IgD-negative memory B cell (primary cell): ENCODE measurements at regions not wholly inside any gene's neighbourhood (a gene's known extent, or its start where the extent isn't known, plus 50 kb on each side); places are given as distances from the start of the nearest gene placed in this dataset.

Experiments
- H3K27ac Mint-ChIP-seq, 3 donors: one replicate each; pipeline ENCODE4 v1.8.0; 2020 to 2022; ENCODE audit warnings: mild to moderate bottlenecking in 3 of 3, mixed read lengths in 3 of 3, moderate library complexity in 1 of 3
- H3K27me3 Mint-ChIP-seq: one replicate; pipeline ENCODE4 v1.8.0; 2021; ENCODE audit warnings: mixed read lengths
- H3K36me3 Mint-ChIP-seq: one replicate; pipeline ENCODE4 v1.8.0; 2020; ENCODE audit warnings: mild to moderate bottlenecking, mixed read lengths
- H3K4me1 Mint-ChIP-seq, 3 donors: one replicate each; pipeline ENCODE4 v1.8.0; 2020 to 2022; ENCODE audit warnings: mixed read lengths in 3 of 3, mild to moderate bottlenecking in 1 of 3
- H3K4me3 Mint-ChIP-seq, 4 donors: one replicate each; pipeline ENCODE4 v1.8.0; 2020 to 2022; ENCODE audit warnings: mild to moderate bottlenecking in 4 of 4, mixed read lengths in 4 of 4, moderate library complexity in 3 of 4
- H3K9me3 Mint-ChIP-seq, 3 donors: one replicate each; pipeline ENCODE4 v1.8.0; 2020 to 2021; ENCODE audit warnings: mixed read lengths in 3 of 3, mild to moderate bottlenecking in 1 of 3

DNA sequence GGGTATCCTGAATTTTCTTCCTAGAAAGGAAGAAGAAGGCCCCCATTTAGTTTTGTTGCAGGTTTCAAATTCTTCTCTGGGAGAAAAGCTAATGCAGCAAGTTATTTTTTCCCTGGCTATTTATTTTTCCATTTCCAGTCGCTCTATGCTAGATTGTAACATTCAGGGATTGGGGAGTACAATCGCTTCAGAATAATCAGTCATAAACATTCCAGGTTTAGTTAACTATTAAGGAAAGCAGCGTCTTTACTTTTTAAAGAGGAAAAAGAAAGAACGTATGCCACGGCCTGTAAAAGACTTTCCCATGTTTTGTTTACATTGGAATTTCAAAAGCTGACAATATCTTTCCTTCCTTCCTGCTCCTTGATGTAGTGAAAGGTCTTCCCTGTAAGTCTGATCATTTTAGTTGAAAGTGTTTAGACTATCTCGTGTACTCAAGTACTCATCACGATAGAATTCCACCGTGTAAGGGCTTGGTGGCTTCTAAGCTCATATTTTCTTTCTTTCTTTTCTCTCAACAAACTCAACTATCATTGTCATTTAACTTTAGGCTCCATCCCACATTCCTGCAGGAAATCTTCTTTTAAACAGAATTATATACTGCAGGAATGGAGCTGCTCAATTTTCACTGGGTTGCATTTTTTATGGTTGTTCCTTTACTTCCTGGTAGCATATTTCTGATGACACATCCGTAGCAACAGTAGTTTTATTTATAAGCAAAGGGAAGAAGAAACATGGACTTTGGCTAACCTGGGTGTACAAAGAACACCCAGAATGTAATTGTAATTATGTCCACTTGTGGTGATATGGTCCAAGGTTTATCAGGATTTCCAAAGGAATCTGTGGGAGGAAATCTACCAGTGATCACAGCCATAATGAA, 213.1 kb upstream of the FAT1 start:
- Mint-ChIP-seq H3K36me3 (no peaks in the 10 kb centered on the region), H3K27ac (no peak overlapping the region), H3K4me3 (no peak overlapping the region), H3K9me3 (peaks cover 0 to 3% (median 3%) of the 10 kb centered on the region in 3 donors), H3K4me1 (no peaks in the 10 kb centered on the region), H3K27me3 (no peaks in the 10 kb centered on the region)

DNA sequence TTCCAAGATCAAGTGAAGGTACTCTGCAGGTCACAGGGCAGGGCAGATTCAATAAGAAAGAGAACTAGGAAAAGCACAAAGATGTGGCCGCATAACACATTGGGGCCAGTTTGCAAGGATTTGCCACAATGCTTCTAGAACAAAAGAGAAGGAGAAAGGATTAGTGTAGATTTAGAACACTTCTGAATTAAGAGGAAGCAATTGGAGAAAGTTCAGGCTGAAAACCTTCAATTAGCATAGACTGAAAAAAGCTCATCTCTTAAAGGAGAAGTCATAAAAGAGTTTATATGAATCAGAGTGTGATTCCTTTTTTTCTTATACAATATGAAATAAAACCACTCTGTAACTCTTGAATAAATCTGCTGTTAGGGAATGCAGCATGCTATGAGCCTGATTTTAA, 215.6 kb upstream of the FAT1 start:
- Mint-ChIP-seq H3K4me1 (no peaks in the 10 kb centered on the region), H3K9me3 (peaks cover 0 to 4% (median 0%) of the 10 kb centered on the region in 3 donors), H3K27ac (no peak overlapping the region), H3K36me3 (no peaks in the 10 kb centered on the region), H3K27me3 (no peaks in the 10 kb centered on the region), H3K4me3 (no peak overlapping the region)

DNA sequence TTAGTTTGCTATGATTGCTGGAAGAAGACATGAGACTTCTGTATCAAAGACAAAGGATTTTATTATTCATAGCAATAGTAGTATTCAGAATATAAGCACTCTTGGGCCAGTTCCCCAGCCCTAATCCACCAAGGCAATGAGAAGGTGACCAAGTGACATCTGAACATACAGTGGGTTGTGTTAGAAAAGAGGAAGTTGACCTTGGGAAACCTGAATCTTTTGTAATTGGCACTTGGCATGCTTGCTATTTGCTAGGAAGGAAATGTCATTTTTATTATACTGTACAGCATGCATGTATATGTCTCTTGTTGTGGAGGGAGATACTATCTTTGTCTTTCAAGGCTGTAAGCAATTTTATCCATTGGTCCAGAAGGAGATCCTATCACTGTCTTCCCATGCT, 216.1 kb upstream of the FAT1 start:
- Mint-ChIP-seq H3K9me3 (peaks cover 0 to 4% (median 0%) of the 10 kb centered on the region in 3 donors), H3K4me1 (no peaks in the 10 kb centered on the region), H3K27ac (no peak overlapping the region), H3K4me3 (no peak overlapping the region), H3K36me3 (no peaks in the 10 kb centered on the region), H3K27me3 (no peaks in the 10 kb centered on the region)

- Mint-ChIP-seq H3K27ac (no peak overlapping the region), H3K36me3 (no peaks in the 10 kb centered on the region), H3K4me3 (no peak overlapping the region), H3K27me3 (no peaks in the 10 kb centered on the region), H3K4me1 (no peaks in the 10 kb centered on the region), H3K9me3 (peaks cover 0 to 4% (median 0%) of the 10 kb centered on the region in 3 donors)
These were observed 216.8 kb upstream of the FAT1 start for GRCh38 chr4:186940476-186940875.

- Mint-ChIP-seq H3K9me3 (peaks cover 0 to 4% (median 3%) of the 10 kb centered on the region in 3 donors), H3K27me3 (no peaks in the 10 kb centered on the region), H3K36me3 (no peaks in the 10 kb centered on the region), H3K27ac (no peak overlapping the region), H3K4me3 (no peak overlapping the region), H3K4me1 (no peaks in the 10 kb centered on the region)
These were observed 219.2 kb upstream of the FAT1 start for GRCh38 chr4:186942758-186943377.

DNA sequence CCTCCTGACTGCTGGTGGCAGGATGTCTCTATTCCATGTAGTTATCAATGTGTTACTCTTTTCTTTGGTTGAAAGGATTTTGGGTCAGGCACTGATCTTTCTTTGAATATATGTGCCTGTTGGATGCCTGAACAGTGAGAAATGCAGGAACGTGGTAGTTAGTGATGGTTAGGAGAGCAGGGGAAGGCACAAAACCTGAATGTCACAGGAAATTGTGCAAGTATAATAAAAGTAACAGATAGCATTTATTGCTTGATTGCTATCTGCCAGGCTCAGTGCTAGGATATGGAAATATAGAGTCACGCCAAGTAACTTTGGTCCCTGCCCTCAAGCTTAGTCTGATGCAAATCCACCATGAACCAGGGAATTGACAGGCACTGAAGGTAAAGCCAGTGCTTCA, 219.8 kb upstream of the FAT1 start:
- peaks cover 0 to 4% (median 3%) of the 10 kb centered on the region in 3 donors for H3K9me3 Mint-ChIP-seq
- no peak overlapping the region for H3K27ac Mint-ChIP-seq
- no peaks in the 10 kb centered on the region for H3K27me3 Mint-ChIP-seq
- no peaks in the 10 kb centered on the region for H3K36me3 Mint-ChIP-seq
- no peak overlapping the region for H3K4me3 Mint-ChIP-seq
- H3K4me1 Mint-ChIP-seq: no peaks in the 10 kb centered on the region

GRCh38 chr4:186946136-186946535, 222.5 kb upstream of the FAT1 start:
- peaks cover 0 to 4% (median 3%) of the 10 kb centered on the region in 3 donors for H3K9me3 Mint-ChIP-seq
- H3K4me1 Mint-ChIP-seq: no peaks in the 10 kb centered on the region
- H3K27ac Mint-ChIP-seq: no peak overlapping the region

DNA sequence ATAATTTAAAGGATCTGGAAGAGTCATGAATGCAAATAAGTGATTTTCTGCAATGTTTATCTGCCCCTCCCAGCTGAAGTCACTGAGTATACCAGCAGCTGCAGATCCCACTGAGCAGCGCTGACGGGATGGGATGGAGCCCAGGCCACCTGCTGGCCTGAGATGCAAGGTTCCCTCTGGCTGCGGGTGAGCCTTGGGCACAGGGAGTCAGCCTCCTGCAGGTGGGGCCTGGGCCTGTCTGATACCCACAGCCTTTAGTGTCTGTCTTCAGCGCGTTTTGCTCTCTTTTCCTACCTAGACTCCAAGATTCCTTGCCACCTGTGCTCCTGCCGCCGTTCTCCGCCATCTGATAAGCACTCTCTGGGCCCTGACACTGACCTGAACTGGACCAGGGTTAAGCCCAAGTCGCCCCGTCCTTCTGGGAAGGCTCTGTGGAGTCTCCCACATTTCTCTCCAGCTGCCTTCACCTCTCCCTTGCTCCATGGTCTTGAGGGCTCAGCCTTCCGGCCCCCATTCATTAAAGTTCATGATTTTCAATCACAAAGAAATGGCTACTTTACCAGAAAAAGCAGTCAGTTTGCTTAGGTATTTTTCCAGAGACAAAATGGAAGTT, 223.1 kb upstream of the FAT1 start:
- Mint-ChIP-seq H3K9me3 (peaks cover 0 to 4% (median 3%) of the 10 kb centered on the region in 3 donors), H3K36me3 (no peaks in the 10 kb centered on the region), H3K4me1 (no peaks in the 10 kb centered on the region), H3K27ac (no peak overlapping the region), H3K4me3 (no peak overlapping the region), H3K27me3 (no peaks in the 10 kb centered on the region)

More at GRCh38 chr4:186946136-186946535, 222.5 kb upstream of the FAT1 start:
- no peaks in the 10 kb centered on the region for H3K36me3 Mint-ChIP-seq
- no peaks in the 10 kb centered on the region for H3K27me3 Mint-ChIP-seq
- H3K4me3 Mint-ChIP-seq: no peak overlapping the region

DNA sequence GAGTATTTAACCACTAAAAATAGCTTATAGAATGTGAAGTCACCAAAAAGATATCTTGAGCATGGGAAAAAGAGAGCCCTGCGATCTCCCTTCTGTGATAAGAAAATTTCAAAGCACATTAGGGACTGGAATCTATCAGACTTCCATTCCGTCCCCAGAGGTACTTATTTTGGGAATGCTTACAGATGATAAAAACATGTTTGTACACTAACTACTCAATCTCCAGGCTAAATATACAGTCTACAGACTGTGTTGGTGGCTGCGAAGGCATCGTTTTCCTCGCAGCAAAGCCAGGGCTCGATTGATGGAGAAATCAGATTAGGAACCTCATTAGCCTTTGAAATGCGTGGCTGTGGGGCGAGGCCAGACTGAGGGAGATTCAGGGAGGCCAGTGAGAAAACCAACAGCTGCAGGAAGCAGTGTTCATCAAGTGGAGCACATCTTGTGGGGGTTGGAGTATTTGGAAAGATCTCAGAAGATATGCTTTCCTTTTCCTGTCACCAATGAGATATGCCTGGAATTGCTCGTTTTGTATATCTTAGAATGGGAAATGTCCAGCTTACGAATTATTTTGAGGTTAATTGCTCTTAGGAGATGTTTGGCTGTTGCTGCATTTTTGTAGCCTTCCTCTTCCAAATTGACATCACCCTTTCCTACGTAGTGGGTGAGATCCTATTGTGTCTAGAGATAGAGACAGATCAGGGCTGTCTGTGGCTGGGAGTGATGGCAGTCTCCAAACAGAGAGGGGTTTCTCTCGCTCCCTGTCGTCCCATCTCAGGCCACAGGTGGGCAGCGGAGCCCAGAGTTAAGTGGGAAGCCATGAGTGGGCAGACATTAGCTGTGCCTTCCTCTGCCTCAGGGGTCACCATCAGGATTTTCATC, 224.9 kb upstream of the FAT1 start:
- Mint-ChIP-seq H3K4me3 (no peak overlapping the region), H3K4me1 (no peaks in the 10 kb centered on the region), H3K27ac (no peak overlapping the region), H3K27me3 (no peaks in the 10 kb centered on the region), H3K9me3 (peaks cover 0 to 4% (median 3%) of the 10 kb centered on the region in 3 donors), H3K36me3 (no peaks in the 10 kb centered on the region)

DNA sequence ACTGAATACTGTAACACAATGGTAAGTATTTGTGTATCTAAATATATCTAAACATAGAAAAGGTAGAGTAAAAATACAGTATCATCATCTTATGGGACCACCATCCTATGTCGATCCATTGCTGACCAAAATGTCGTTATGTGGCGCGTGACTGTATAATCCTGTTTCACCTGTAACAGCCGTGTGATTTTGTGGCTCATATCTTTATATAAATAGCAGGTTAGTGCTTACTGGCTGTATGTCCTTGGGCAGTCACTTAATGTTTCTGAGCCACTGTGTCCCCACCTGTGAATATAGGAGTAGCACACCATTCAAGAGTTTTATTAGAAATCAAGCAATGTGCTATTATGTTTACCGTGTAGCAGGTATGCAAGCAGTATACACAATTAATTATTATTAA, 226.2 kb upstream of the FAT1 start:
- H3K4me1 Mint-ChIP-seq: no peaks in the 10 kb centered on the region
- H3K36me3 Mint-ChIP-seq: no peaks in the 10 kb centered on the region
- peaks cover 0 to 4% (median 3%) of the 10 kb centered on the region in 3 donors for H3K9me3 Mint-ChIP-seq
- H3K4me3 Mint-ChIP-seq: no peak overlapping the region
- no peak overlapping the region for H3K27ac Mint-ChIP-seq
- no peaks in the 10 kb centered on the region for H3K27me3 Mint-ChIP-seq

GRCh38 chr4:186952709-186953108, 229.1 kb upstream of the FAT1 start:
- Mint-ChIP-seq H3K36me3 (no peaks in the 10 kb centered on the region), H3K27me3 (no peaks in the 10 kb centered on the region), H3K4me1 (no peaks in the 10 kb centered on the region), H3K9me3 (peaks cover 0 to 6% (median 0%) of the 10 kb centered on the region in 3 donors), H3K4me3 (no peak overlapping the region), H3K27ac (no peak overlapping the region)

DNA sequence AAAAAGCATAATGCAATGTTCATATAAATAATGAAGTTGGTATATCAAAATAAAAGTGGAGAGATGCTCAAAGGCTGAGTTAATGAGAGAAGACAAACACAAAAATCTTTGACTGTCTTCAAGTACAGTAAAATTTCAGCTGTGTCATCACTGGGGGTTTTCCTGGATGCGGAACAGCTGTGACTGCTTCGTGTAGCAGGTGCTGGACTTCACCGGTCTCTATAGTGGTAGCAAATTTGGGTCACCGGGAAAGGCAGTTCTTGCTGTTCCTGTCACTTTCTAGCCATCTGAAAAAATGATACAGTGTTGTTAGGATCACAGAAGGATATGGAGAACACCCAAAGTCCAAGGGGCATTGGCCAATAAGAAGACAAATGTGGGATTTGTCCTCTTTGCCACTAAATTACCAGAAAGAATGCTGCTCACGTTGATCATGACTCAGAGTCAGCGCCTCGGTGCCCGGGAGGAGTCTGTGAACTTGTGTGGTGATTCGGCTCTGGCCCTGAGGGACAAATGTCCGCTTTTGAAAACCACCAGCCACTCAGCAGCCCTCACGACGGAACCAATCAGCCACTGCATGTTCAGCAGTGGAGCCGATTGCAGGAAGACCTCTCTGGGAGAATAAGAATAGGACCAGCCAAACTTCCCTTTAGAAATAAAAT, 230.1 kb upstream of the FAT1 start:
- Mint-ChIP-seq H3K4me1 (no peaks in the 10 kb centered on the region), H3K36me3 (no peaks in the 10 kb centered on the region), H3K9me3 (peaks cover 0 to 6% (median 0%) of the 10 kb centered on the region in 3 donors), H3K27me3 (no peaks in the 10 kb centered on the region), H3K4me3 (no peak overlapping the region), H3K27ac (no peak overlapping the region)

DNA sequence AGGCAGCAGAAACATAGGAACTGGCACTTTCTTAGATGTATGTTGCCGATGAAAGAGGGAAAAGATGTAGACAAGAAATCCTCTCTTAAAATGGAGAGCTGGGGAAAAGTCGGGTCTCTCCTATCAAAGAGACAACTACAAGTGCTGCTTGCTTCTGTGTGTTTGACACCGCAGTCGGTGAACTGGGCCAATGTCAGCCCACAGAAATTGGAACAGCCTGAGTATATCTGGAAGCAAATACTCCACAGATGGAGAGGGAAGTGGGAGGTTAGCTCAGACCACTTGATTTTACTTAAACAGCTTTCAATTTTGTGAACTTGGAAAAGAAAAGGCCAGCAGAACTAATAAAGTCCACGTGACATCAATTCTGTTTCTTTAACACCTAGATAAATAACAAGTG, 230.9 kb upstream of the FAT1 start:
- peak overlapping the region in 1 of 3 donors; percentile 60 for H3K27ac Mint-ChIP-seq
- peaks cover 0 to 6% (median 0%) of the 10 kb centered on the region in 3 donors for H3K9me3 Mint-ChIP-seq
- H3K27me3 Mint-ChIP-seq: no peaks in the 10 kb centered on the region
- no peak overlapping the region for H3K4me3 Mint-ChIP-seq
- H3K4me1 Mint-ChIP-seq: no peaks in the 10 kb centered on the region
- no peaks in the 10 kb centered on the region for H3K36me3 Mint-ChIP-seq

DNA sequence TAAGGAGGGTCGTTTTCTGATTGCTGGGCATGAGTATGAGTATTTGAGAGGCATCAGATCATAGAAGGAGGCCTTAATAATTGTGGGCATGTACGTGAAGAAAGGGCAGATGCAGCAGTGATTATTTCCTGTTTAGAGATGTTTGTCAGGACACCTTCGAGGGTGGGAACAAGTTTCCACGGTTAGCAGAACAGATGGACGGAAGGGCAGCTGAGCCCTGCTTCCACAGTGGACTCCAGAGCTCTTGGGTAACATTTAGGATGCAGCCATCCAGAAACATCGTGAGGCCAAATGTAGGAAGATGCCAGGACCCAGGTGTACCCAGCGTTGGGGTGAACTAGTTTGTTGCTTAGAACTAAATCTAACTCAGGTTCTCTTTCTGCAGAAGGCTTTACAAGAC, 231.3 kb upstream of the FAT1 start:
- no peaks in the 10 kb centered on the region for H3K36me3 Mint-ChIP-seq
- H3K27me3 Mint-ChIP-seq: no peaks in the 10 kb centered on the region
- no peak overlapping the region for H3K4me3 Mint-ChIP-seq
- H3K27ac Mint-ChIP-seq: peak overlapping the region in 1 of 3 donors; percentile 60
- no peaks in the 10 kb centered on the region for H3K4me1 Mint-ChIP-seq
- H3K9me3 Mint-ChIP-seq: peaks cover 0 to 6% (median 0%) of the 10 kb centered on the region in 3 donors
